Glutamatergic neuron (in vitro differentiated cells): ENCODE measurements at regions not wholly inside any gene's neighbourhood (a gene's known extent, or its start where the extent isn't known, plus 50 kb on each side); places are given as distances from the start of the nearest gene placed in this dataset.

Experiments used
- DNase-seq: peaks from one replicate; pipeline ENCODE4 v3.0.0; 2022
- H3K27ac Mint-ChIP-seq: one replicate; pipeline ENCODE4 v1.8.0; 2020; ENCODE audit warnings: mild to moderate bottlenecking, mixed read lengths, inconsistent platforms; ENCODE audit not compliant: unreplicated experiment
- H3K27me3 Mint-ChIP-seq: one replicate; pipeline ENCODE4 v1.8.0; 2020; ENCODE audit warnings: mild to moderate bottlenecking, moderate library complexity, mixed read lengths, inconsistent platforms; ENCODE audit not compliant: unreplicated experiment
- H3K36me3 Mint-ChIP-seq: one replicate; pipeline ENCODE4 v1.8.0; 2020; ENCODE audit warnings: mild to moderate bottlenecking, mixed read lengths, inconsistent platforms; ENCODE audit not compliant: unreplicated experiment
- H3K4me1 Mint-ChIP-seq: one replicate; pipeline ENCODE4 v1.8.0; 2020; ENCODE audit warnings: mild to moderate bottlenecking, low read depth, mixed read lengths, inconsistent platforms; ENCODE audit not compliant: unreplicated experiment
- H3K4me3 Mint-ChIP-seq: one replicate; pipeline ENCODE4 v1.8.0; 2020; ENCODE audit warnings: mild to moderate bottlenecking, mixed read lengths, inconsistent platforms; ENCODE audit not compliant: unreplicated experiment
- H3K9me3 Mint-ChIP-seq: one replicate; pipeline ENCODE4 v1.8.0; 2020; ENCODE audit warnings: mild to moderate bottlenecking, moderate library complexity, mixed read lengths, inconsistent platforms; ENCODE audit not compliant: unreplicated experiment
- CTCF ChIP-seq: fragments of 200-600 bp; sonication (generic); IDR thresholded peaks from one replicate; pipeline ENCODE4 v1.5.0; 2021; ENCODE audit not compliant: partially characterized antibody, unreplicated experiment

GRCh38 chr20:48159145-48160008 lies 374.1 kb upstream of the SULF2 start:
- Mint-ChIP-seq H3K9me3 (peaks cover 9% of the 10 kb centered on the region), H3K36me3 (peaks cover 9% of the 10 kb centered on the region), H3K27me3 (peaks cover 11% of the 10 kb centered on the region), H3K4me3 (no peak overlapping the region), H3K27ac (peak overlapping the region; percentile 19), H3K4me1 (peaks cover 2% of the 10 kb centered on the region)
- no peak for TF ChIP-seq CTCF
- DNase-seq = no peak

DNA sequence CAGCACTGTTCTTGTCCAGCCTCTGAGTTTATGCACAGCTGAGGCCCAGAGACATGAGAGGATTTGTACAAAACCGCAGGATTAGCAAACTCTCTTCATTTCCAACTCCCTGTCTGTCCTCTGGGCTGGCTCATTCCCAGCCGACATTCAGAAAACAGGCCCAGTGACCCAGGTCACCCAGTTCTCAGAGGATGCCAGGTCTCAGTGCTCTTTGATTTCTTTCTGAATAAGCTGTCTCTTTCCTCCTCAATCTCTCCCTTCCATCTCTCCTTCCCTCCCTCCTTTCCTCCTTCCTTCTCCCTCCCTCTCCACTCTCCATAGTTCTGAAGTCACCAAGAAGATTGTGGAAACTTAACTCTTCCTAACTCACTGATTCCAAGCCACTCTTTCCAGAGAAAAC lies 372.7 kb upstream of the SULF2 start:
- H3K27me3 Mint-ChIP-seq = peaks cover 9% of the 10 kb centered on the region
- TF ChIP-seq CTCF = no peak
- DNase-seq = no peak

GRCh38 chr20:48156951-48157700 lies 371.8 kb upstream of the SULF2 start:
- no peak for DNase-seq
- Mint-ChIP-seq H3K27ac (no peak overlapping the region), H3K36me3 (peaks cover 9% of the 10 kb centered on the region), H3K4me3 (no peak overlapping the region), H3K4me1 (peaks cover 4% of the 10 kb centered on the region), H3K9me3 (peaks cover 8% of the 10 kb centered on the region), H3K27me3 (peaks cover 10% of the 10 kb centered on the region)
- TF ChIP-seq CTCF = no peak

More for the DNA sequence above, 372.7 kb upstream of the SULF2 start:
- H3K36me3 Mint-ChIP-seq = peaks cover 9% of the 10 kb centered on the region
- H3K27ac Mint-ChIP-seq = no peak overlapping the region
- peaks cover 4% of the 10 kb centered on the region for H3K4me1 Mint-ChIP-seq
- H3K9me3 Mint-ChIP-seq = peaks cover 9% of the 10 kb centered on the region
- no peak overlapping the region for H3K4me3 Mint-ChIP-seq

GRCh38 chr20:48156521-48156920 lies 371.2 kb upstream of the SULF2 start:
- Mint-ChIP-seq H3K27me3 (peaks cover 10% of the 10 kb centered on the region), H3K4me3 (no peak overlapping the region), H3K4me1 (peaks cover 4% of the 10 kb centered on the region), H3K27ac (no peak overlapping the region), H3K9me3 (peaks cover 8% of the 10 kb centered on the region), H3K36me3 (peaks cover 9% of the 10 kb centered on the region)
- DNase-seq = no peak
- TF ChIP-seq CTCF = no peak

DNA sequence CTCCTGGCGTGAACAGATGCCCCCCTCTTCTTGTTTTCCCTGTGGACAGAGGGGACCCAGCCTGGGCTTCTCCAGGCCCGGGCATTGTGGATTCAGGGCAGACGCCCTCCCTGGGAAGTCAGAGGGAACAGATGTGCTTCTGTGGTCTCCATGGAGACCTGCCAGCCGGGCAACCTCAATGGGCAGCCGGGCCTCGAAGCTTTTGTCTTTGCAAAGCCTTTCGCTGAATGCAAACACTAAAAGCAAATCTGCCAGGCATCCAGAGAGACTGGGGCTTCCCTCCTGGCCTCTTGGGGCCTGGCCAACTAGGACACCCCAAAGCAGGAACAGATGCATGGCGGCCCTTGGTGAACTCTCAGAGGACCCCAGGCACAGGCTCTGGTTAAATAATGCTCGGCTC lies 370.0 kb upstream of the SULF2 start:
- no peak for DNase-seq
- no peak for TF ChIP-seq CTCF
- peaks cover 8% of the 10 kb centered on the region for H3K9me3 Mint-ChIP-seq
- H3K27me3 Mint-ChIP-seq = peaks cover 10% of the 10 kb centered on the region
- no peak overlapping the region for H3K4me3 Mint-ChIP-seq
- peaks cover 9% of the 10 kb centered on the region for H3K36me3 Mint-ChIP-seq
- peaks cover 4% of the 10 kb centered on the region for H3K4me1 Mint-ChIP-seq
- no peak overlapping the region for H3K27ac Mint-ChIP-seq
